ENCODE measurements at regions not wholly inside any gene's neighbourhood (a gene's known extent, or its start where the extent isn't known, plus 50 kb on each side); places are given as distances from the start of the nearest gene placed in this dataset.

GRCh38 chr1:79089946-79090345, 83.4 kb upstream of the ADGRL4 start:
- TF ChIP-seq EP300 (IDR thresholded peaks at IDR 0.05) (no peak), CTCF (IDR thresholded peaks at IDR 0.05) (no peak)

All from sigmoid colon (tissue), 4 donors.